ENCODE measurements at regions not wholly inside any gene's neighbourhood (a gene's known extent, or its start where the extent isn't known, plus 50 kb on each side); places are given as distances from the start of the nearest gene placed in this dataset.

DNA sequence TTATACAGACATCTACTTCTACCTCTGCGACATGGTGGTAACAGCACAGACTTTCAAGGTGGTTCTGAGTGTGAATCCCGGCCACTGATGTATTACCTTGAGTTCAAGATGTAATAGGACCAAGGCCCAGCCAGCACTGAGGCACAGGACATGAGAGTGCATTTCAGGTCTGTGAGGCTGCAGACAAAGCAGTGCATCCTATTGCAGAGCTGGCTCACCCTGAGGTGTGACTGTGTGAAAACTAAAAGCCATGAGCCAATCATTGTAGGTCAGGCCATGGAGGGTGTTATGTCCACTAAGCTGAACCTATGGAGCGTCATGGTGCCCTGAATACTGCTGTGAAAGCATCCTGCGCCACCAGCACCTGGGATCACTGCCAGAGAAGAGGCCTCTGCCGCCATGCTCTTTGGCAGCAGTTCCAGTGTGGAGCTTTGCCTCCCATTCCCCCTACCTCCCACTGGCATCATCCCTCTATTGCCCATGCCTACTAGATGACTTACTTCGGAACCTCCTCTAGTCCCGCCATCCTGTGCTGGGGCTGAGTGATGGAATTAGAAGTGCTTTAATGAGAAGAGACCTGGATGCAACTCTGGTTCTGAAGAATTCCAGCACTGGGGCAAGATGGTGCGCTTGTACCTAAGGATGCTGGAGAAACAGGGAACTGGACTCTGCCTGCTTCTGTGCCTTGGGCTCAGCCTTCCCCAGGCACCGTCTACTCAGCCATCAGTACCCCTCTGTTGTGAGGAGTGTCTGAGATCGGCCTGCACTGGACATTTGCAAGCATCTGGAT is 112.0 kb upstream of the RMDN2 start:
- DNase-seq = no peak

DNA sequence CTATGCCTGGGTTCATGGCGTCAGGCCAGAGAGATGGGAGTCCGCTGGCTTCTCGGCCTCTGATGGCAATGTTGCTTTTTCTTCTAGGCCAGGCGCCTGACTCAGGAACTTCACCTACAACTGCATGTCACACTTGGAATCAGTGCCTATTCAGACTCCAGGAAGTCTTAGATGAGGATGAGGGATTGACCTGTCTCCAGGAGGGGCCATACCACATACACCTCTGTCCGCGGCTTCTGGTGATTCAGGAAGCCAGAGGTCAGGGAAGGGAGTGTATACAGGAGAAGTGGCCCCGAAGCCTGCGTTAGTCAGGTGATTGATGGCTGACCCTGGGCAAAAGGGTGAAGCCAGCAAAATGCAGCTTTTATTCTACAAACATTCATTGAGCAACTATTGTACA is 109.1 kb upstream of the RMDN2 start:
- DNase-seq = no peak

DNA sequence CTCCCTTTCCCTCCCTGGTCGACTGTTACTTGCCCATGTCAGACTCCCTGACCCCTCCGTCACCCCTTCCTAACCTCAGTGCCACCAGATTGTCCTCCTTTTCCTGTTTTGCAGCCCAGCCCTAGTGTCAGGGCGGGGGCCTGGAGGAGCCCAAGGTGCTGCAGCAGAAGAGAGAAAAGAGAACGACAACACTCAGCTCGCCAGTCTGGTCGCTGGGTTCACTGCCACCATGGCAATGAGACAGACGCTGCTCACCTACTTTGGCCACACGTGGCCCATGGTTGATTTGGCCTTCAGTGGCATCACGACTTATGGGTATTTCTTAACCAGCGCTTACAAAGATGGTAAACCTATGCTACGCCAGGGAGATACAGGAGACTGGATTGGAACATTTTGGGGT is 108.4 kb upstream of the RMDN2 start:
- DNase-seq = no peak

DNA sequence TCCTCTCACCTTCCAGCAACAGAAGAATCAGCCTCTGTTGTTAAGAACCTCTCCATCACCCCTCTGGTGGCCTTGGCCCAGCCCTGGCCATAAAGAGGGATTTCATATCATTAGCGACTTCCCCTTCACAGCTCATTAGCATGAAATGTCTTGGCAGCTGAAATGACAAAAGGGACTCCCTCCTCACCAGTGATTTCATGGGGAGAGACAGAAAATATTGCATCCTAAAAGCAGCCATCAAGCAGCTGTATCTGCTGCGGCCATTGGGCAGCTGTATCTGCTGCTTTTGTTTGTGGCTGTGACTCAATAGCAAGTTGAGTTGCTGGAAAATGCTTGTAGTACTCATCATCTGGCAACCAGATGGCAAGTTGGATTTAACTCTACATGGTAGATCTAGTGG is 105.9 kb upstream of the RMDN2 start:
- DNase-seq = peak; percentile 16

DNA sequence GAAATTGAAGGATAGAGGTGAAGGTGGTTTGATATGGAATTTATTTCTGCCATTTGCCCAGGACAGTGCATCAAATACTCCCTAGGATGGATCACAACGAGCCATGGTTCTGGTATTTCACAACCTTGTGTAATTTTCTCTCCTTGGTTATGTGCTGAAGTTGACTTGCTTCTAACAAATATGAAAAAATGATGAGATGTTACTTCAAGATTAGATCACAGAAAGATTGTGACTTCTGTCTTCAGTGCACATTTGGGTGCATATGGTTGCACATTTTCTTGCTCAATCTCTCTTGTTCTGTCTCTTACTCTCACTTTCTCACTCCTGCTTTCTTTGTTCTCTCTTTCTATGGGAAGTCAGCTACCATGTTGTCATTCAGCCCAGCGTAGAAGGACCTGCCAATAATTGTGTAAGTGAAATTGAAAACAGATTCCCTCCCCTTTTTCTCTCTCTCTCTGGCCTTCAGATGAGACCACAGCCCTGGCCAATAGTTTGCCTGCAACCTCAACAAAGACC is 104.6 kb upstream of the RMDN2 start:
- no peak for DNase-seq

DNA sequence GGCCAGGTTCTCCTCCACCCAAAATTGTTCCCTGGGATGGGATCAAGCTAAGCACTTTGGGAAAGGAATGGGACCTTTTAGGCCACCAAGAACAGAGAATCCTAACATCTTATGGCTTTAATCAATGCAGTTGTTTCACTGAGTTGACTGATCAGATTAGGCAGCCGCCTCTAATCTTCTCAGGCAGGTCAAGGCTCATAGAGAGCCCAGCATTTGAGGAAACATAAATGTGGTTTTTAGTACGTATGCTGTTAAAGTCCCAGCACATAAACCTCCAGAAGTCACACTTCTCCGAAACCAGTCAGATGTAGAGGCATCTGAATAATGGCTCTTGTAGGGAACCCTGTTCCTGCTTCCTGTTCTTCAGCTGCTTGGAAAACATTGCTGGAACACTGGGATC is 99.5 kb upstream of the RMDN2 start:
- DNase-seq = no peak

DNA sequence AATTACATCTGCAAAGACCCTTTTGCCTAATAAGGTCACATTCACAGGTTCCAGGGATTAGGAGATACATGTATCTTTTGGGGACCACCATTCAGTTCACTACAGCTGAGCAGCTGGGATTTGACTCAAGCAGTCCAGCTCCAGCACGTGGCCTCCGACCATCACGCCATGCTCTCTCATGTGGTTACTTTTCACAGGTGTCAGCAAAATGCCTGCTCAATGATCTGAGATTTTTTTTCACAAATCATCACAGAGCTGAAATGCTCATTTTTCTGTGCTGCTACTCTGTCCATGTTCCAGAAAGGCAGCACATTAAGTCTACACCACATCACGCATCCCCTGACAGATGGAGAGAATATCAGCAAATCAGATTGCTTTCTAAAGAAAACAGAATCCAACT is 98.5 kb upstream of the RMDN2 start:
- no peak for DNase-seq

DNA sequence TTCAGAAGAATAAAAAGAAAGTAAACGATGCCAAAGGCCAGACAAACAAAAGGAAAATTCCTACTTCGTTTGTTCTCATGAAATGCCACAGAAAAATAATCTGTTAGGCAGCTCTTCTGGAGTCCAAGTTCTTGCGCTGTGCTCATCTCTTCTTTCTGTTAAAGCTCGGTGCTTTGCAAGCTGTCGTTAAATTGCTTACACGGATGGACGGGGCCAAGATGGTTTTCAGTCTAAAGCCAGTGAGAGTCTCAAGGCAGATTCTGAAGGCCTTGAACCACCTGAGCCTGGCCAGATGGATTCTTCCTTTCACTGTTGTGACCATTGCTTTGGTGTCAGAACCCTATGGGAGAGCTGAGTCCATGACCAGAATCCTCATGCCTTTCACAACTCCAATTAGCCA is 97.6 kb upstream of the RMDN2 start:
- DNase-seq = no peak

DNA sequence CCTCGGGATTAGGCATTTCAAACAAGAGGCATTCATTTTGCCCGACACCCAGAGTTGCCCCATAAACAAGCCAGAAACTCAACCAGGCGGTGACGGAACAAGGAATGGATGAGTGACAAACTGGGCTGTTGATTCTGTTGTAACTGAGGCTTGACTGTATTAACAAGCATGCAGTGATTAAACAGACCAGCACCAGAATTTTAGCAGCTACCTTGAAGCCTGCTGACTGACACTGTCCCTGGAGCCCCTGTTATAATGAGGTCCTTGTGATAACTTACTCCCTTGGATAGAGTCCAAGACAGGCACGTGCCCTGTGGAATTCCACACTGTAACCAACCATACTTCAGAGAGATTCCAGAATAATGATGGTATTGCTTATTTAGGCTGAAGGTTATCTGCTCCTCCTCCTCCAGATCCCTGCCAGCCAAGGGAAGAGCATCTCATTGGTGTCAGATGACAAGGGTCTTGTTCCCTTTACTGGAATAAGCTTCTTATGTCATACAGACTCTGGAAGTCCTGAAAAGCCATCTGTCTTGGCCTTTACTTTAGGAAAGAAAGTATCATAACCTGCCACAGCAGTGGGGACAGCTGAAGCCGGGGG is 97.1 kb upstream of the RMDN2 start:
- no peak for DNase-seq

DNA sequence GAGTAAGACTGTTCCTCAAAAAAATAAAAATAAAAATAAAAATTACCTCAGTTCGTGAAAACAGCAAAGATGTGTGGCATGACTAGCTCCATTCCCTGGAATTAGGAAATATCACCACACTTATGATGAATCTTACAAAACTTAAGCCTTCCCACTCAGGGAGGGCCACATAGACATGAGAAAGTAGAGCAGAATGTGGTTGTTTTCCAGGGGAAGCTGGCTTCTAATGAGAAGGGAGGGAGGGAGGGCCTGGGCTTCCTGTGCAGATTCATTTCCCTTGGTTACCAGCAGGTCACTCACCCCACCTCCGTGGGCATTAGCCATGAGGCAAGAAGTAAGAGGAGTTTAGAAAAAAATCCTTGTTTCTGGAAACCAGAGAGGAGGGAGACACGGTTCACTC is 95.9 kb upstream of the RMDN2 start:
- DNase-seq = no peak

DNA sequence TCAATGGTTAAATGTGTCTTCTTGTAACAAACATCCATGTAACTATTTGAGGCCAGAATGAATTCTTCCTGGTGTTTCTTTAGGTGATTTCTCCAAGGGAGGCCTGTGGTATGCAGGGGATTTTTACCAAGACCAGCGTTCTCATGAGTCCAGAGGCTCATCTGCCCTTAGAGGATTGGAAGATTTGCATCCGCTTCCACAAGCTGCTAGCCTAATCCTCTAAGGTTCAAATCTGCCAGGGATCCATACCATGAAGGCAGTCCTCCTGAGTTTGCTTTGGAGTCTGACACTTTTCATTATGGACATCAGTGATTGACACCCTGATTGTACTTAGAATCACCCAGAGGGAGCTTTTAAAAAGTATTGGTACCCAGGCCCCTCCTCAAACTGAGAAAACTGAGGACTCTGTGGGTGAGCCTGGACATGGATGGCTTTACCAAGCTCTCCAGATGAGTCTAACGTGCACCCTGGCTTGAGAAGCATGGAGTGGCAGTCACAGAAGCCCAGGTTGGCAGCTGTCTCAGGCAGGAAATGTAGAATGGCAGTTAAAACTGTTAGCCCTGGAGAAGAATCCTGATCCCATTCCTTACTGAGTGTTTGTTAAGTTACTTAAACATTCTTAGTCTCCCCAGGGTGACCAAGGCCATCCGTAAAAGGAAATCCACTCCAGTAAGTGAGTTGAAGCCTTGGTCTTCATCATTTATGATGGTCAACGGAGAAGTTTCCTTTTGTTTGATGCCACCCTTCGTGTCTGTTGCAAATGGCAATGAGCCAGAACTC is 95.3 kb upstream of the RMDN2 start:
- no peak for DNase-seq

DNA sequence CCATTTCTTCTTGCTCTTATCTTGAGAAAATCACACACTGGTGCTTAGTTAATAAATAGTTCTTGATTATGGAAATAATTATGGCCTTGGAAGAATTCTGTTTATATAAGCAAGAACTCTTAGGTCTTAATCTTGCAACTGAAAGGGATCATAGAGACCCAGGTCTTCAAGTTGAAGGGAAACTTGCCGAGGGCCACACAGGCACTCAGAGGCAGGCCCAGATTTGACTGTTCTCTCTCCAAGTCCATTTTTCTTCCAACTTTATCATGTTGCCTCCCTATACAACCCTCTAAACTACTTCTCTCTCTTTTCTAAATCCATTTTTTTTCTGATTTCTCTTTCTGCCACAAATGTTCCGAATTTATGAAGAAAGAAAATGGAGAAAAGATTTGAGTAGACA is 94.5 kb upstream of the RMDN2 start:
- DNase-seq = no peak

DNA sequence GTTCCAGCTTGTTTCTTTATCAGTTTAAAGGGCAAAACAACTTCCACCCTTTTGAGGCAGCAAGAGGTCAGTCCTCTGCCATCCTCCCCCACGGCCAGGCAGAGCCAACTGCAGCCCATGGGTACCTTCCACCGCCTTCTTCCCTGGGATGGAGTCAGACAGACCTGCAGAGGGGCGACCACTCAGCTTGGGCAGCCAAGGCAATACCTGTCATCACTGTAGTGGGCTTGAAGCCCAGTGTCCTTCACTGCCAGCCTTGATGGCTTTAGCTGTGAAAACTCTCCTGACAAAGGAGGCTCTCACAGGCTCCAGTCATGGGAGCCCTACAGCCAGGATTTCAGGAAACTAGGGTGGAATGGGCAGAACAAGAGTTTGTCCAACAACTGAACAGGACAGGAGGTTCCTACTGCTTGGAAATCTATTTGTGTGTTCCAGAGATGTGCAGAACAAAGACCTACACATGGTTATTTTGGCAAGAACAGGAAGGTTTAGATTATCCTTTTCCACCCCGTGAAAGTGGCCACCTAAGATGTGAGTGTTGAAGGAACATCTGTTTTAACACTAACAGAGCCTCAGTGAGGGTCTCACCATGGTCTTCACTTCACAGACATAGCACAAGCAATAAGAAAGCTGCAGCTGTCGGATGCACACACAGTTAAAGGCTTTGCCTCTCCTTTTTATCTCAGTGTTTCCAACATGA is 93.9 kb upstream of the RMDN2 start:
- DNase-seq = no peak

DNA sequence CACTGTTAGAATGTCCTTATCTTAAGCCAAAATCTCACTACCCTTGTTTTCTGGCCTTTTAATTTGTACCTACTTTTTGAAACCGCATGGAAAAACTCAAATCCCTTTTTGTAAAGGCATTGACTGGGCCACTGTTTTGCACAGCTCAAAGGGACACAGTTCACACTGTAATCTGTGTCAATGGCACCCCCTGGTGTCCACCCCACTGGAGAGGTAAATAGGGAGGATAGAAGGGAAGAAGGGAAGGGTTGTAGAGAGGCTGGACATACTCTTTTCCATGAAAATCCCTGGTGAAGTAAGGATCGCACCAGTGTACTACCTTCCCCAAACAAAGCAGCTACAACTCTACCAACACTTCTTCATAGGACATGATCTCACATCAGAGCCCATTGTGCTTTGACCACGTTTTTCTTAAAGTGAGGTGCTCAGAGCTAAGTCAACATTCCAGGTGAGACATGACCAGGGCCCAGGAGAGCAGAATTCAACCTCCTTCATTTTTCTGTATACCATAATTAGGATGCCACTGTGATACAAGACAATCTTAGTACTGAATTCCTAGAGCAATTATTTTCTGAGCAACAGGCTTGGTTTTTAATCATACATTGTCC is 92.4 kb upstream of the RMDN2 start:
- peak; percentile 88 for DNase-seq

DNA sequence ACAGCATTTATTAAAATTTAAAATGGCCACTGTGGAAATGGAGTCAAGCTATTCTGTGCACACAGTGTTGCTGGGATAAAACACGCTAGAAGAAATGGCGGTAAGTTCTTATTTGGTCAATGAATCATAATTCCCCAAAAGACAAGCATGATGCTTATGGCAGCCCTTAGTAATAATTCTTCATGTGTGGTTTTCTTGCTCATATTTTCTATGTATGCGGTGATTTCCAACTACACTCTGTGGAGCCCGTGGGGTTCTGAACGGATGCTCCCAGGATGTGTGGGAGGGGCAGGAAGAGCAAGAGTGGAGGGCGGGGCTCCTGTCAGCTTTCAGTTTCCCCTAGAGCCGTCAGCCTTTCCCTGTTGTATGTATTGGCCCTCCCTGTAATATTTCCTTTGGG is 91.7 kb upstream of the RMDN2 start:
- no peak for DNase-seq

DNA sequence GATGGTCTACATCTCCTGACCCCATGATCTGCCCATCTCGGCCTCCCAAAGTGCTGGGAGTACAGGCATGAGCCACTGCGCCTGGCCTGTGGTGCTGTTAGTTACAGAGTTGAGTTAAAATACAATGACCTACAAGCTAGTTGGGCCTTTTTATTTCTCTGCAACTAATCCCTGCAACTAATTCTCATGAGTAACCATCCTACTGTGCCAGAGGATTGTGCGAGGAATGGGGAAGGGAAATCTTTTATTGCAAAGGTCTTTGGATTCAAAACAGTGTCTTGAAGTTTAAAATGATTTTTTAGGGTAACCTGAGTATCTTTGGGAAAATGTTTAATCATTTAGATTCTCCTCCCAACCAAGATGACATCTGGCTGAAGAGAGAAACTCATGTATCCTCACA is 88.8 kb upstream of the RMDN2 start:
- DNase-seq = no peak

DNA sequence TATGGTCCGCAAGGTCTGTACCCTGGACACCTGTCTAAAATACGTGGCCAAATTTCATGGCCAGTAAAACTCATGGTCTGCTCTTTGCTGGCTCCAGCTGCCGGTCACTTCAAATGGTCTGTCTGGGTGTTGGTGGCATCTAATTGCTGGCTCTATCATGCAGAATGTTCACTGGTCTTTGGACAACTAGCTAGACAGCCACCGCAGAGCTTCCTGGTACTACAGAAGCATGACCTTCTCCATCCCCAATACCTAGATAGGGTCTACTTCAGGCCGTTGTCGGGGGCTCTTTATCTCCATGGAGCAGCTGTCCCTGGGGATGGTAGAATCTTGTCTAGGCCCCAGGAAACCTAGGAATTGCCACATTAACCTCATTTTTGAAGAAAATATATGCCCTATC is 88.4 kb upstream of the RMDN2 start:
- DNase-seq = no peak

DNA sequence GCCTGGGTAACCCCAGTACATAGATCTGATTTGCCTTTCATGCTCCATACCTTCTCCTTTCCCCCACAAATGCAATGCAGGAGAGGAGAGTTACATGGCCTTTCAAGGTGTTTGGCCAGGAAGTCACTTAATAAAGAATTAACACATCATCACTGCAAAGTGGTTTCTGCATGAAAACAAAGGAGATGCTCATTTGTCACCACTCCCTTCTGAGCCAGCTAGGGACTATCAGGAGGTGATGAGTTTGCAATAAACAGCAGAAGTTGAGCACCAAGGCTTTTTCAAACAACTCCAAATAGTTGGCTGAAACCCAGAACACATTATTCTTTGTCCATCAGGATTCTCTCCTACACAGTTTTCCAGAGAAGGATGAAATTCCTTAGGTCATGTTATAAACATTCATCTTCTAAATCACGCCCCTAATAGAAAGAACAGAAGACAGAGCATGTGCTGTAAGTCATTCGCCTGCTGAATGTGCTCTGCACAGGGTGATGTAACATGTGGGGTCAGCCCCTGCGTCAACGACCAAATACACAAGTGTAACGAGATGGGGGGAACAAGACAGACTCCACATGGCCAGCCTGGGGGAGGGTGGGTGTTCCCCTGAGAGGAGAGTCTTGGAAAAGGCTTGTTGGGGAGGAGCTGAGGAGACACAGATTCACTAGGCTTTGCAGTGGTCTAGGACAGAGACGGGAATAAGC is 87.3 kb upstream of the RMDN2 start:
- no peak for DNase-seq

DNA sequence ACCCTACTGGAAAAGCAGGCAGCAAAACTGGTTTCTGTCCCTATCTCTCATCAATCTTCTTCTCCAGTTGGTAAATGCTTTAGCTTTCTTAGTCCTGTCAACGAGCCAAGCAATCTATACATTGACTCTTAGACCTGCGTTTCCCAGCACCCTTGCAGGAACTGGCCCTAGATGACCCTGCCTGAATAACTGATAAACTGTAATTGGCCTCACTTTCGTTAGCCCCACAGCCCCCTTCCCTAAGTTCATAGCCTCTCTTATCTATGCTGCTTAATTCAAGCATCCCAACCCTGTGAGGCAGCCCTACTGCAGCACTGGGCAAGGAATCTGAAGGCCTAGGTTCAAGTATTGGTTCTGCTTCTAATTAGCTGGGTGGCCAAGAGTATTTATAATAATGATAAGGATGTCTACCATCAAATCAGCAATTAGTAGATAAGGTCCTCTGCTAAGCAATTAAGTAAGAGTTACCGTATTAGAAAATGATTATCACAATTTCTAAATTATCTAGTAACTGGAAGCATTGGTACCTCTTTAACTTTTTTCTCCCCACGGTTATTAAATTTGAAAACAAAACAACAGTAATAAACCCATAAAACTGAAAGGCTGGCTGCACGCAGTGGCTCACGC is 86.4 kb upstream of the RMDN2 start:
- DNase-seq = no peak

DNA sequence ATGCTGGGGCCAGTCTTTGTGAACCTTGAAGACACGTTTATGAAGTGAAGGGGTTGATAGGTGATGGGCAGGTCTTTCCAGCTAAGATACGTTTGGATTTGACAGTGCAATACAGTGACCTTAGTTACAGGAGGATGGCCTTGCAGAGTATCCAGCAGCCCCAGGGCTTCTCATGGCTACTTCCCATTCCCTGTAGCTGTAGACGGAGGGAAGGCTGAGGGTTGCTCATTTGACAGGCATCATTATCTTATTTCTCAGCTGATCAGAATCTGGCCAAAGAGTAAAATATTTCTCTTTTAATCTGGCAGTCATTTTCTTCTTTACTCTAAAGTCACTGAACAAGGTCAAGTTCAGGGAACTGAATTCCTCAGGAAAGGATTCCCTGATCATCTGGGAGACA is 85.1 kb upstream of the RMDN2 start:
- no peak for DNase-seq

DNA sequence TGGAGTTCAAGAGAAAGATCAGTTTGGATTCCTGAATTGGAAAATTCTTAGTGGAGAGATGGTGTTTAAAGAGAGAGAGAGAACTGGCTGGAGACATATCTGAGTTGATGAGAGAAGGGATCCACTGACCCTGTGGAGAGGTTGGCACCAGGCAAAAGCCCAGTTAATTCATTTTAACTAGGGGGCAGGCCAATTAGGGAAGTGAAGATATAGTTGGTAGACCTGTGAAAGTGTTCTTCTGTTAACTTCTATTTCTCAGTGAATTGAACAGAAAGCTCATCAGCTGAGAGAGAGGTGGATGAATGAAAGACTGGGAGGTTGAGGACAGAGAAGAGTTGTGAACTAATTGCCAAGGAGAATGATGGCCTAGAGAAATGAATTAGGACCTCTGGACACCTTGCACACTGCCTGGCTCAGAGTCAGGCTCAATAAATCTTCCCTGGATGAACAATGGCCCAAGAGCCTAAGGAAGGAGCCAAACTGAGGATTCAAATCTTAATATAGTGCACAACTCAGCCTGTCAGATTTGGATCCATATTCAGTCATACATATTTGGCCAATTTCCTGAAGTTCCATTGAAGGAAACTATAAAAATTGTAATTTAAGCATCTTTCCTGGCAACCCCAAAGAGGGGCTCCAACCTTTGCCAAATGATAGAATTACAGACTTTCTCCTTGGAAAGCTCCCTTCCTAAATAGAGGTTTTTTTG is 82.2 kb upstream of the RMDN2 start:
- no peak for DNase-seq
